Activated T-helper 2 cell treated with anti-CD3 and anti-CD28 coated beads, Interferon-gamma antibody, Interleukin-2, Interleukin-4, amounts not matched to agents 10 μg/mL and 5 μg/mL and 100 μg/mL, durations not matched to agents 14 hours and 24 hours and 36 hours (primary cell): ENCODE measurements at regions not wholly inside any gene's neighbourhood (a gene's known extent, or its start where the extent isn't known, plus 50 kb on each side); places are given as distances from the start of the nearest gene placed in this dataset.

Experiments used
- DNase-seq: peaks from one replicate; pipeline ENCODE4 v3.0.0; 2021; ENCODE audit warnings: low spot score
- H3K27ac Mint-ChIP-seq: one replicate; pipeline ENCODE4 v1.8.0; 2021; ENCODE audit warnings: mixed read lengths
- H3K27me3 Mint-ChIP-seq: one replicate; pipeline ENCODE4 v1.8.0; 2021; ENCODE audit warnings: low read depth, mixed read lengths
- H3K36me3 Mint-ChIP-seq: one replicate; pipeline ENCODE4 v1.8.0; 2021; ENCODE audit warnings: low read depth, mixed read lengths
- H3K4me1 Mint-ChIP-seq: one replicate; pipeline ENCODE4 v1.8.0; 2021; ENCODE audit warnings: low read depth, mixed read lengths
- H3K4me3 Mint-ChIP-seq: one replicate; pipeline ENCODE4 v1.8.0; 2021; ENCODE audit warnings: low read depth, mild to moderate bottlenecking, moderate library complexity, mixed read lengths
- H3K9me3 Mint-ChIP-seq: one replicate; pipeline ENCODE4 v1.8.0; 2021; ENCODE audit warnings: mixed read lengths
- intact Hi-C: fragments of 100-400 bp; cut with micrococcal nuclease; formaldehyde crosslinking; loops from one replicate; pipeline ENCODE4 v1.15.1; 2023

DNA sequence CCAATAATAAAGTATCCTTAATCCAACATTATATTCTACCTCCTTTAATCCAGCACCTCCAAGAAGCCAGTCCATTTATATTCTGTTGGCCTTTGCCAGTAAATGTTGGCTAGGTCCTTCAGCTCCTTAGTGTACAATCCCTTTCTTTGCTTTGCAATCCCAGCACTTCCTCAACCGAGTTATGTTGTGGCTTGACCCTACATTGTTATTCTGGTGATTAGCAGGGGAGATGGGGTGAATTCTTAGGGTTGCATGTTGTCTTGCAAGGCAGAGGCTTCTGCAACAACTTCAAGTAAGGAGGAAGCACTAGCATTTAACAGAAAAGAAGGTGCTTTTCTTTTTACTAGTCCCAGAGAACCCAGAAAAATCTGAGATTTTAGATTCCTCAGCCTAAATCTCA, 127.2 kb downstream of the CD47 start:
- H3K27ac Mint-ChIP-seq: no peak overlapping the region
- DNase-seq: no peak
- H3K9me3 Mint-ChIP-seq: peaks cover 4% of the 10 kb centered on the region
- no peaks in the 10 kb centered on the region for H3K36me3 Mint-ChIP-seq
- H3K4me1 Mint-ChIP-seq: peaks cover 9% of the 10 kb centered on the region
- H3K4me3 Mint-ChIP-seq: no peak overlapping the region
- intact Hi-C loops: no loop called here
- H3K27me3 Mint-ChIP-seq: no peaks in the 10 kb centered on the region

DNA sequence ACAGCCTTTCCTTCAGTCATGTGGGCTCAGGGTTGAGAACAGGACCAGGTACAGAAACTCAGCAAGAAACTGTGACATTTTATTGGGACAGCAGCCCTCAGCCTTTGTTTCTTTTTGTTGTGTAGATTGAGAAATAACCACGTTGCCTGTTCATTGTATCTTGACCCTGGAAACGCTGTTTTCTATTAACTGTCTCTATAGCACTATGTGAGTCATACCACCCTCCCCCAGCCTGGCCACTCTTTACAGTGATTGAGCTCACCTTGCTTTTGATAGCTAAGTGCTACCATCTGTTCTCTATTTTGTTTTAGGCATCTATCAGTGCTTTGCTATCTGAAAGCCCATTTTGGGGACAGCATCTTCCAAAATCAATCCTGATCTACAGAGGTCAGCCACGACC, 127.9 kb downstream of the CD47 start:
- intact Hi-C loops: no loop called here
- Mint-ChIP-seq H3K9me3 (peaks cover 4% of the 10 kb centered on the region), H3K4me3 (no peak overlapping the region), H3K4me1 (peaks cover 13% of the 10 kb centered on the region), H3K27me3 (no peaks in the 10 kb centered on the region), H3K27ac (no peak overlapping the region), H3K36me3 (no peaks in the 10 kb centered on the region)
- DNase-seq: no peak

- Mint-ChIP-seq H3K4me1 (peaks cover 17% of the 10 kb centered on the region), H3K36me3 (no peaks in the 10 kb centered on the region), H3K4me3 (no peak overlapping the region), H3K27ac (no peak overlapping the region), H3K9me3 (peaks cover 4% of the 10 kb centered on the region), H3K27me3 (peaks cover 4% of the 10 kb centered on the region)
- intact Hi-C loops: no loop called here
- no peak for DNase-seq
Measured at GRCh38 chr3:107962037-107962436, 128.8 kb downstream of the CD47 start.

DNA sequence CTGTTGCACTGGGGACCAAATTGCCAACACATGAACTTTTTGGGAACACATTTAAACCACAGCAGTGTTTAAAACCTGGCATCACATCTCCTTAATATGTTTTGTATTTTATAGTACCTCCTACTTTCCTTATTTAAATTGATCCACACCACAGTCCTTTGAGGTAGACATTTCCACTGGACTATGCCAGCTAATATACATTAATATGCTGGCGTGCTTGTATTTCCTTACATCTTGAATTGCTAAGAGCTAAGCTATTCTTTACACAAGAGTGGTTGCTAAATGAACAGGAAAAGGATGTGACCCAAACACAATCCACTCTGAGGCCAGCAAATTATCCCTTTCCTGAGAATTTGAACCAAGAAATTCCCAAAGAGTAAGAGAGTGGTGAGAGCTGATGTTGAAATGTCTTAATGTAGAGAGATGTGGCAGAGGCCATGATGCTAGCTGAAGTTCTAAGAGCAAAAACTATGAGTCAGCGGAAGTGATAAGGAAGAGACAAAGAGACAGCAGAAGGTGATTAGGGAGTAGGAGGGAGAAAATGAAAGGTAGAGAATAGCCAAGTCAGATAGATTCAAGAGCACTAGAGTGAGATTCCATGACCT, 131.2 kb downstream of the CD47 start:
- Mint-ChIP-seq H3K4me3 (no peak overlapping the region), H3K4me1 (peaks cover 24% of the 10 kb centered on the region), H3K27me3 (peaks cover 11% of the 10 kb centered on the region), H3K9me3 (peaks cover 4% of the 10 kb centered on the region), H3K27ac (no peak overlapping the region), H3K36me3 (no peaks in the 10 kb centered on the region)
- intact Hi-C loops: no loop called here
- no peak for DNase-seq

- peaks cover 11% of the 10 kb centered on the region for H3K27me3 Mint-ChIP-seq
- peaks cover 4% of the 10 kb centered on the region for H3K9me3 Mint-ChIP-seq
- H3K36me3 Mint-ChIP-seq: no peaks in the 10 kb centered on the region
- peaks cover 34% of the 10 kb centered on the region for H3K4me1 Mint-ChIP-seq
- intact Hi-C loops: no loop called here
- no peak for DNase-seq
- no peak overlapping the region for H3K27ac Mint-ChIP-seq
- H3K4me3 Mint-ChIP-seq: no peak overlapping the region
Measured at GRCh38 chr3:107958146-107958545, 132.7 kb downstream of the CD47 start.

GRCh38 chr3:107956991-107957900, 133.6 kb downstream of the CD47 start:
- Mint-ChIP-seq H3K9me3 (peaks cover 4% of the 10 kb centered on the region), H3K27me3 (peaks cover 11% of the 10 kb centered on the region), H3K4me3 (no peak overlapping the region), H3K4me1 (peaks cover 35% of the 10 kb centered on the region), H3K27ac (no peak overlapping the region), H3K36me3 (no peaks in the 10 kb centered on the region)
- intact Hi-C loops: no loop called here
- DNase-seq: no peak

DNA sequence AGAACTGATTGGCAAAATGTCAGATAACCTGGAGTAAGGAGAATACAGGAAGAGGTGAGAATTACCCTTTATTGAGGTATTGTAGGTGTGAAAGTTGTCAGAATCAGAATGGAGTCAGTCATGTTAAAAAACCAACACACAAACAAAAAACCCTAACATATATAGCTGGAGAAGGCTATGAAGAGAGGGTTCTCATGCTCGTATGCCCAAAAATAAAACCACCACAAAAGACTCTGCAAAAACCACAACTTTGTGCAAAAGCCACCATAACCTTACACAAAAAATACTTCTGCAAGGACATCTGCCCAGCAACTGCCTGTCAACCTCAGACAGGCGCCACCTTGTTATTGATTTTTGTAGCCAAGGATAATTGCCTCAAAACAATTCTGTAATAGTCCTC, 136.0 kb downstream of the CD47 start:
- Mint-ChIP-seq H3K4me1 (peaks cover 32% of the 10 kb centered on the region), H3K4me3 (no peak overlapping the region), H3K27me3 (peaks cover 11% of the 10 kb centered on the region), H3K27ac (no peak overlapping the region), H3K9me3 (peaks cover 3% of the 10 kb centered on the region), H3K36me3 (no peaks in the 10 kb centered on the region)
- DNase-seq: no peak
- intact Hi-C loops: no loop called here

DNA sequence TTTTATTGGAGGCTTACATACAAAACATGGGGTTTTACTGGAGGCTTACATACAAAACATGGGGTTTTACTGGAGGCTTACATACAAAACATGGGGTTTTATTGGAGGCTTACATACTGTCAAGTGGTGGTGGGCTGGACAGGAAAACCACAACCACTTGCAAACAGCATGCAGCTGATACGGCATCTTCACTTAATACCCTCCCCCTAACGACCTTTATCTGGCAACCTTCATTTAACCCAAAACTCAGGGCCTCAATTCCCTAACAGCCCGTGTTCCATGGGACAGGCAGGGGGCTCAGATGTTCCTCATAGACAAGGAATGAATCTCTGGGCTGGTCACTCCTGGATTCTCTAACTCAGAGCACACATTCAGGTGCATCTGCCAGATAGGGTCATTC, 137.1 kb downstream of the CD47 start:
- no peak for DNase-seq
- H3K36me3 Mint-ChIP-seq: no peaks in the 10 kb centered on the region
- intact Hi-C loops: no loop called here
- no peaks in the 10 kb centered on the region for H3K9me3 Mint-ChIP-seq
- H3K27me3 Mint-ChIP-seq: peaks cover 11% of the 10 kb centered on the region
- H3K4me1 Mint-ChIP-seq: peaks cover 28% of the 10 kb centered on the region
- no peak overlapping the region for H3K27ac Mint-ChIP-seq
- H3K4me3 Mint-ChIP-seq: no peak overlapping the region

GRCh38 chr3:107951126-107951525, 139.7 kb downstream of the CD47 start:
- Mint-ChIP-seq H3K4me1 (peaks cover 18% of the 10 kb centered on the region), H3K36me3 (no peaks in the 10 kb centered on the region), H3K4me3 (no peak overlapping the region), H3K9me3 (no peaks in the 10 kb centered on the region), H3K27me3 (peaks cover 4% of the 10 kb centered on the region), H3K27ac (no peak overlapping the region)
- intact Hi-C loops: no loop called here
- DNase-seq: no peak

DNA sequence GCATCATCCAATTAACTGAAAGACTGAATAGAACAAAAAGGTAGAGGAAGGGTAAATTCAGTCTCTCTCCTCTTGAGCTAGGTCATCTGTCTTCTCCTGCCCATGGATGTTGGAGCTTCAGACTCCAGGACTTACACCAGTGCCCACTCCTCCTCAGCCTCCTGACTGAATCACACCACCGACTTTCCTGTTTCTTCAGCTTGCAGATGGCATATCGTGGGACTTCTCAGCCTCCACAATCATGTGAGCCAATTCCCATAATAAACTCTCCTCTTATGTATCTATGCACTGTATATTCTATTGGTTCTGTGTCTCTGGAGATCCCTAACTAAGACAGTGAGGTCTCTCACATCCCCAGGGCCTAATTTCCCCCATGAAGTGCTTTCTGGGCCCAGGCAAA, 140.4 kb downstream of the CD47 start:
- no peak overlapping the region for H3K4me3 Mint-ChIP-seq
- H3K27ac Mint-ChIP-seq: no peak overlapping the region
- H3K9me3 Mint-ChIP-seq: no peaks in the 10 kb centered on the region
- H3K27me3 Mint-ChIP-seq: peaks cover 3% of the 10 kb centered on the region
- intact Hi-C loops: no loop called here
- no peaks in the 10 kb centered on the region for H3K36me3 Mint-ChIP-seq
- H3K4me1 Mint-ChIP-seq: peaks cover 17% of the 10 kb centered on the region
- DNase-seq: no peak

- H3K4me3 Mint-ChIP-seq: no peak overlapping the region
- no peak overlapping the region for H3K27ac Mint-ChIP-seq
- peaks cover 3% of the 10 kb centered on the region for H3K27me3 Mint-ChIP-seq
- no peak for DNase-seq
- intact Hi-C loops: no loop called here
- no peaks in the 10 kb centered on the region for H3K9me3 Mint-ChIP-seq
- peaks cover 9% of the 10 kb centered on the region for H3K4me1 Mint-ChIP-seq
- no peaks in the 10 kb centered on the region for H3K36me3 Mint-ChIP-seq
Measured at GRCh38 chr3:107949394-107949970, 141.3 kb downstream of the CD47 start.

DNA sequence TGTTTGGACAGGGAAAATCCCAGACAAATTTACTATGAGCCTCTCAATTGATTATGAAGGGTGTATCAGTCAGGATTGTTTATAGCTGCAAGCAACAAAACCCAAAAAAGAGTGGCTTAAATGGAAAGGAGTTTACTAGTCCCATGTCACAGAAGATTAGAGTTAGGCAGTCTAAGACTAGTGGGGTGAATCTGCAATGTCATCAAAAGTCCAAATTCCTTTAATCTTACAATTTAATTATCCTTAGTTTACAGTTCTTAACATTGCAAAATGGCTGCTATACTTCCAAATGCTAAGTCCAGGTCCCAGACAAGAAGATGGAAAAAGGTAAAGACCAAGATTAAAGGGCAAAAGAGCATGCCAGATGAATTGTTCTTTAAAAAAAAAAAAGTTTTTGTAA, 143.6 kb downstream of the CD47 start:
- Mint-ChIP-seq H3K36me3 (no peaks in the 10 kb centered on the region), H3K27ac (no peak overlapping the region), H3K4me3 (no peak overlapping the region), H3K9me3 (no peaks in the 10 kb centered on the region), H3K4me1 (peaks cover 14% of the 10 kb centered on the region), H3K27me3 (peaks cover 3% of the 10 kb centered on the region)
- DNase-seq: no peak
- intact Hi-C loops: no loop called here

DNA sequence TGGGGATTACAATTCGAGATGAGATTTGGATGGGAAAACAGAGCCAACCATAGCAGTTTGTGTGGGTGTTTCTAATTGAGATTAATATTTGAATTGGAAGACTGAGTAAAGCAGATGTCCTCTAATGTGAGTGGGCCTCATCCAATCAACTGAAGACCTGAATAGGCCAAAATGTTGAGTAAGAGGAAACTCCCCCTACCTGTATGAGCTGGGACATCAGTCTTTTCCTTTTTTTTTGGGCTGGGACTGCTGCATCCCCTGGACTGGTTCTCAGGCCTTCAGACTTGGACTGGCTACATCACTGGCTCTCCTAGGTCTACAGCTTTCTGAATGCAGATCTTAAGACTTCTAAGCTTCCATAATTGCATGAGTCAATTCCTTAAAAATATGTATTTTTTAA, 144.1 kb downstream of the CD47 start:
- no peak for DNase-seq
- Mint-ChIP-seq H3K27me3 (peaks cover 3% of the 10 kb centered on the region), H3K9me3 (no peaks in the 10 kb centered on the region), H3K27ac (no peak overlapping the region), H3K4me3 (no peak overlapping the region), H3K36me3 (no peaks in the 10 kb centered on the region), H3K4me1 (peaks cover 19% of the 10 kb centered on the region)
- intact Hi-C loops: no loop called here
